ENCODE measurements at regions not wholly inside any gene's neighbourhood (a gene's known extent, or its start where the extent isn't known, plus 50 kb on each side); places are given as distances from the start of the nearest gene placed in this dataset.

GRCh38 chr2:120952318-120952717 is 216.7 kb downstream of the GLI2 start:
- Histone ChIP-seq H3K4me3 (replicated peaks in 1 of 3; ENCODE audit: insufficient read depth in 1 of 3, low read depth in 2 of 3, low read length in 3 of 3) (no peak overlapping the region), H3K9ac (ENCODE audit: insufficient read depth, low read depth, low read length) (no peak overlapping the region), H3K9me3 (ENCODE audit: low read length) (no peaks in the 10 kb centered on the region), H2AFZ (ENCODE audit: low read length) (no peak overlapping the region), H3K27me3 (ENCODE audit: control insufficient read depth in 1 of 2, insufficient read depth in 2 of 2, low read length in 2 of 2) (peaks cover 12 to 71% of the 10 kb centered on the region in 2 experiments; a peak in 4 of 5 replicates), H4K20me1 (ENCODE audit: insufficient read depth, low read length) (no peaks in the 10 kb centered on the region), H3K36me3 (replicated peaks in 1 of 2; ENCODE audit: control insufficient read depth in 1 of 2, insufficient read depth in 2 of 2, low read length in 2 of 2) (no peaks in the 10 kb centered on the region), H3K27ac (ENCODE audit: extremely low read length, insufficient read depth, low read length) (no peak overlapping the region), H3K79me2 (ENCODE audit: insufficient read depth, low read length) (no peaks in the 10 kb centered on the region), H3K4me1 (ENCODE audit: insufficient read depth, low read length) (no peaks in the 10 kb centered on the region), H3K4me2 (ENCODE audit: low read depth, low read length) (no peak overlapping the region)
- no peak for ATAC-seq
- ChIA-PET POLR2A (no interaction called here), CTCF (ENCODE audit: low intra/inter-chr PET ratio, low total read pairs) (no interaction called here)
- in situ Hi-C loops (cut with HindIII; ENCODE audit: extremely low pct_ligation_motif_present, low pct_unique_long_range_greater_than_20kb): no loop called here
- no TSS peak for BruUV-seq (replicated peaks)
- FAIRE-seq: no peak
- intact Hi-C loops (cut with micrococcal nuclease; ENCODE audit: unreplicated experiment): no loop called here
- TF ChIP-seq RAD51 (IDR thresholded peaks at IDR 0.05; ENCODE audit: borderline replicate concordance): no peak
- TF ChIP-seq KLF12 (CRISPR knock-in tag; IDR thresholded peaks at IDR 0.05; ENCODE audit: borderline replicate concordance): no peak
- TF ChIP-seq ZNF274 (CRISPR knock-in tag; IDR thresholded peaks at IDR 0.05): no peak
- no peak for TF ChIP-seq ZNF816 (CRISPR knock-in tag; IDR thresholded peaks at IDR 0.05; ENCODE audit: borderline replicate concordance)
- no peak for TF ChIP-seq AHR (CRISPR knock-in tag; IDR thresholded peaks at IDR 0.05)
- TF ChIP-seq GATAD1 (CRISPR knock-in tag; IDR thresholded peaks at IDR 0.05): no peak
- TF ChIP-seq MED13 (CRISPR knock-in tag; IDR thresholded peaks at IDR 0.05): no peak
- no peak for TF ChIP-seq MIER3 (CRISPR knock-in tag; IDR thresholded peaks at IDR 0.05; ENCODE audit: borderline replicate concordance)
- TF ChIP-seq NFKB2 (CRISPR knock-in tag; IDR thresholded peaks at IDR 0.05; ENCODE audit: borderline replicate concordance): no peak
- DNase-seq (ENCODE audit: low spot score): no peak
- WGBS (ENCODE audit: low lambda C conversion rate): 22% methylated on average over 8 of the region's 9 CpGs

DNA sequence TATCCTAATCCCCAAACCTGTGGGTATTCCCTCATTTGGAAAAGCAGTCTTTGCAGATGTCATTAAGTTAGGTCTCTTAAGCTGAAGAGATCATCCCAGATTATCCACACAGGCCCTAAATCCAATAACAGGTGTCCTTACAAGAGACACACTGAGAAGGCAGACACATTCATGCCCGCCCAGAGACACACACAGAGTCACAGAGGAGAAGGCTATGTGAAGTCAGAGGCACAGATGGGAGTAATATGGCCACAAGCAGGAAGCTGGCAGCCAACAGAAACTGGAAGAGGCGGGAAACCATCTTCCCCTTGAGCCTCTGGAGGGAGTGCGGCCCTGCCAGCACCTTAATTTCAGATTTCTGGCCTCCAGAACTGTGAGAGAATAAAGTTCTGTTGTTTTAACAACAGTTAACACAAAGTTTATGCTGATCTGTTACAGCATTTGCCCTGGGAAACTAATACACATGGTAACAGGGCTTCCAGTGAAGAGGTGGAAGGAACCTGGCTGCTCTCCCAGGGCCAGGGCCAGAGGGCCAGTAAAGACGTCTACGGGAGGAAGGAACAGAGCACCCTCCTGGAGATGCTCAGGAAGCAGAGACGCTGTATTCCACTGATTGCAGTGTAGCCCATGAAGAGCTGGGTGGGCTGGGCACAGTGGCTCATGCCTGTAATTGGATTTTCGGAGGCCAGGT is 217.5 kb downstream of the GLI2 start:
- Histone ChIP-seq H3K27me3 (ENCODE audit: control insufficient read depth in 1 of 2, insufficient read depth in 2 of 2, low read length in 2 of 2) (peaks cover 12 to 76% of the 10 kb centered on the region in 2 experiments; a peak in 4 of 5 replicates), H3K9me3 (ENCODE audit: low read length) (no peaks in the 10 kb centered on the region), H3K4me2 (ENCODE audit: low read depth, low read length) (no peak overlapping the region), H3K36me3 (replicated peaks in 1 of 2; ENCODE audit: control insufficient read depth in 1 of 2, insufficient read depth in 2 of 2, low read length in 2 of 2) (no peaks in the 10 kb centered on the region), H3K79me2 (ENCODE audit: insufficient read depth, low read length) (no peaks in the 10 kb centered on the region), H2AFZ (ENCODE audit: low read length) (no peak overlapping the region), H3K27ac (ENCODE audit: extremely low read length, insufficient read depth, low read length) (no peak overlapping the region), H3K4me1 (ENCODE audit: insufficient read depth, low read length) (no peaks in the 10 kb centered on the region), H3K4me3 (replicated peaks in 1 of 3; ENCODE audit: insufficient read depth in 1 of 3, low read depth in 2 of 3, low read length in 3 of 3) (no peak overlapping the region), H3K9ac (ENCODE audit: insufficient read depth, low read depth, low read length) (no peak overlapping the region), H4K20me1 (ENCODE audit: insufficient read depth, low read length) (no peaks in the 10 kb centered on the region)
- ChIA-PET POLR2A (no interaction called here), CTCF (ENCODE audit: low intra/inter-chr PET ratio, low total read pairs) (no interaction called here)
- ATAC-seq (no peak), DNase-seq (ENCODE audit: low spot score) (no peak), FAIRE-seq (no peak)
- in situ Hi-C loops (cut with HindIII; ENCODE audit: extremely low pct_ligation_motif_present, low pct_unique_long_range_greater_than_20kb) (no loop called here), intact Hi-C loops (cut with micrococcal nuclease; ENCODE audit: unreplicated experiment) (no loop called here)
- BruUV-seq (replicated peaks): no TSS peak
- 34% methylated on average over 7 of the region's 7 CpGs for WGBS (ENCODE audit: low lambda C conversion rate)
- TF ChIP-seq, protein P1, sequence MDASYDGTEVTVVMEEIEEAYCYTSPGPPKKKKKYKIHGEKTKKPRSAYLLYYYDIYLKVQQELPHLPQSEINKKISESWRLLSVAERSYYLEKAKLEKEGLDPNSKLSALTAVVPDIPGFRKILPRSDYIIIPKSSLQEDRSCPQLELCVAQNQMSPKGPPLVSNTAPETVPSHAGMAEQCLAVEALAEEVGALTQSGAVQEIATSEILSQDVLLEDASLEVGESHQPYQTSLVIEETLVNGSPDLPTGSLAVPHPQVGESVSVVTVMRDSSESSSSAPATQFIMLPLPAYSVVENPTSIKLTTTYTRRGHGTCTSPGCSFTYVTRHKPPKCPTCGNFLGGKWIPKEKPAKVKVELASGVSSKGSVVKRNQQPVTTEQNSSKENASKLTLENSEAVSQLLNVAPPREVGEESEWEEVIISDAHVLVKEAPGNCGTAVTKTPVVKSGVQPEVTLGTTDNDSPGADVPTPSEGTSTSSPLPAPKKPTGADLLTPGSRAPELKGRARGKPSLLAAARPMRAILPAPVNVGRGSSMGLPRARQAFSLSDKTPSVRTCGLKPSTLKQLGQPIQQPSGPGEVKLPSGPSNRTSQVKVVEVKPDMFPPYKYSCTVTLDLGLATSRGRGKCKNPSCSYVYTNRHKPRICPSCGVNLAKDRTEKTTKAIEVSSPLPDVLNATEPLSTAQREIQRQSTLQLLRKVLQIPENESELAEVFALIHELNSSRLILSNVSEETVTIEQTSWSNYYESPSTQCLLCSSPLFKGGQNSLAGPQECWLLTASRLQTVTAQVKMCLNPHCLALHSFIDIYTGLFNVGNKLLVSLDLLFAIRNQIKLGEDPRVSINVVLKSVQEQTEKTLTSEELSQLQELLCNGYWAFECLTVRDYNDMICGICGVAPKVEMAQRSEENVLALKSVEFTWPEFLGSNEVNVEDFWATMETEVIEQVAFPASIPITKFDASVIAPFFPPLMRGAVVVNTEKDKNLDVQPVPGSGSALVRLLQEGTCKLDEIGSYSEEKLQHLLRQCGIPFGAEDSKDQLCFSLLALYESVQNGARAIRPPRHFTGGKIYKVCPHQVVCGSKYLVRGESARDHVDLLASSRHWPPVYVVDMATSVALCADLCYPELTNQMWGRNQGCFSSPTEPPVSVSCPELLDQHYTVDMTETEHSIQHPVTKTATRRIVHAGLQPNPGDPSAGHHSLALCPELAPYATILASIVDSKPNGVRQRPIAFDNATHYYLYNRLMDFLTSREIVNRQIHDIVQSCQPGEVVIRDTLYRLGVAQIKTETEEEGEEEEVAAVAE (CRISPR knock-in tag; IDR thresholded peaks at IDR 0.05; ENCODE audit: borderline replicate concordance): no peak
- TF ChIP-seq ZNF672 (CRISPR knock-in tag; IDR thresholded peaks at IDR 0.05) (no peak), ZNF552 (CRISPR knock-in tag; IDR thresholded peaks at IDR 0.05; ENCODE audit: borderline replicate concordance) (no peak)
- TF ChIP-seq, protein P2, sequence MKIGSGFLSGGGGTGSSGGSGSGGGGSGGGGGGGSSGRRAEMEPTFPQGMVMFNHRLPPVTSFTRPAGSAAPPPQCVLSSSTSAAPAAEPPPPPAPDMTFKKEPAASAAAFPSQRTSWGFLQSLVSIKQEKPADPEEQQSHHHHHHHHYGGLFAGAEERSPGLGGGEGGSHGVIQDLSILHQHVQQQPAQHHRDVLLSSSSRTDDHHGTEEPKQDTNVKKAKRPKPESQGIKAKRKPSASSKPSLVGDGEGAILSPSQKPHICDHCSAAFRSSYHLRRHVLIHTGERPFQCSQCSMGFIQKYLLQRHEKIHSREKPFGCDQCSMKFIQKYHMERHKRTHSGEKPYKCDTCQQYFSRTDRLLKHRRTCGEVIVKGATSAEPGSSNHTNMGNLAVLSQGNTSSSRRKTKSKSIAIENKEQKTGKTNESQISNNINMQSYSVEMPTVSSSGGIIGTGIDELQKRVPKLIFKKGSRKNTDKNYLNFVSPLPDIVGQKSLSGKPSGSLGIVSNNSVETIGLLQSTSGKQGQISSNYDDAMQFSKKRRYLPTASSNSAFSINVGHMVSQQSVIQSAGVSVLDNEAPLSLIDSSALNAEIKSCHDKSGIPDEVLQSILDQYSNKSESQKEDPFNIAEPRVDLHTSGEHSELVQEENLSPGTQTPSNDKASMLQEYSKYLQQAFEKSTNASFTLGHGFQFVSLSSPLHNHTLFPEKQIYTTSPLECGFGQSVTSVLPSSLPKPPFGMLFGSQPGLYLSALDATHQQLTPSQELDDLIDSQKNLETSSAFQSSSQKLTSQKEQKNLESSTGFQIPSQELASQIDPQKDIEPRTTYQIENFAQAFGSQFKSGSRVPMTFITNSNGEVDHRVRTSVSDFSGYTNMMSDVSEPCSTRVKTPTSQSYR (CRISPR knock-in tag; IDR thresholded peaks at IDR 0.05; ENCODE audit: borderline replicate concordance): no peak

Data from HepG2 (cell line).